HL-60 (cell line): ENCODE measurements at regions not wholly inside any gene's neighbourhood (a gene's known extent, or its start where the extent isn't known, plus 50 kb on each side); places are given as distances from the start of the nearest gene placed in this dataset.

Experiments
- DNase-seq, 2 experiments: peaks; one replicate each; pipeline ENCODE4 v3.0.0-alpha.2; 2010 to 2020; ENCODE audit warnings: low read depth in 1 of 2, low spot score in 1 of 2
- H3K27ac ChIP-seq: fragments of 250-450 bp; sonication (Bioruptor Pico); replicated peaks from 2 replicates; pipeline ENCODE4 v1.5.1; 2020; ENCODE audit warnings: mild to moderate bottlenecking, moderate library complexity
- H3K27me3 ChIP-seq: fragments of 250-450 bp; sonication (Bioruptor Pico); 2 replicates; pipeline ENCODE4 v1.5.1; 2021; ENCODE audit warnings: mild to moderate bottlenecking, moderate library complexity; ENCODE audit not compliant: insufficient read depth, poor library complexity, severe bottlenecking
- H3K4me3 ChIP-seq: replicated peaks from 2 replicates; pipeline ENCODE4 v1.5.1; 2011; ENCODE audit warnings: mild to moderate bottlenecking, control low read depth, low read length; ENCODE audit not compliant: insufficient read depth
- CTCF ChIP-seq: IDR thresholded peaks from one replicate; pipeline ENCODE4 v1.5.1; 2011; ENCODE audit warnings: low read length, control low read depth, inconsistent platforms; ENCODE audit not compliant: insufficient read depth
- GABPA ChIP-seq: IDR thresholded peaks from 2 replicates; pipeline ENCODE4 v1.6.1; 2012; ENCODE audit warnings: low read depth
- POLR2AphosphoS5 ChIP-seq: IDR thresholded peaks from 2 replicates; pipeline ENCODE4 v1.6.1; 2012; ENCODE audit warnings: low read depth
- REST ChIP-seq: IDR thresholded peaks from 2 replicates; pipeline ENCODE4 v1.6.1; 2012; ENCODE audit warnings: low read depth; ENCODE audit not compliant: insufficient replicate concordance
- SPI1 ChIP-seq: IDR thresholded peaks from 2 replicates; pipeline ENCODE4 v1.6.1; 2012; ENCODE audit warnings: low read depth, mild to moderate bottlenecking, borderline replicate concordance

- DNase-seq = no peak
- Histone ChIP-seq H3K4me3 (no peak overlapping the region), H3K27me3 (no peaks in the 10 kb centered on the region), H3K27ac (no peak overlapping the region)
- no peak for TF ChIP-seq SPI1
- TF ChIP-seq REST = no peak
- no peak for TF ChIP-seq POLR2AphosphoS5
Measured at GRCh38 chr11:134760299-134760698, 348.3 kb upstream of the B3GAT1 start.

GRCh38 chr11:134759855-134760254, 347.8 kb upstream of the B3GAT1 start:
- H3K27ac ChIP-seq = no peak overlapping the region
- no peaks in the 10 kb centered on the region for H3K27me3 ChIP-seq
- DNase-seq = no peak
- H3K4me3 ChIP-seq = no peak overlapping the region
- TF ChIP-seq CTCF (no peak), GABPA (no peak), REST (no peak), SPI1 (no peak), POLR2AphosphoS5 (no peak)

- H3K4me3 ChIP-seq = no peak overlapping the region
- TF ChIP-seq SPI1 (no peak), GABPA (no peak), REST (no peak), POLR2AphosphoS5 (no peak), CTCF (no peak)
- no peaks in the 10 kb centered on the region for H3K27me3 ChIP-seq
- DNase-seq = no peak
- no peak overlapping the region for H3K27ac ChIP-seq
Measured at GRCh38 chr11:134759274-134759673, 347.2 kb upstream of the B3GAT1 start.
